ENCODE measurements at regions not wholly inside any gene's neighbourhood (a gene's known extent, or its start where the extent isn't known, plus 50 kb on each side); places are given as distances from the start of the nearest gene placed in this dataset.

- Histone ChIP-seq H4K20me1 (ENCODE audit: insufficient read depth) (no peaks in the 10 kb centered on the region), H3K4me1 (ENCODE audit: control insufficient read depth in 1 of 2, insufficient read depth in 2 of 2, low read length in 2 of 2) (no peaks in the 10 kb centered on the region), H3K79me2 (ENCODE audit: insufficient read depth, low read length) (no peaks in the 10 kb centered on the region), H3K27me3 (ENCODE audit: insufficient read depth, low read length) (peaks cover 51% of the 10 kb centered on the region), H3K9me3 (ENCODE audit: control insufficient read depth in 1 of 2, insufficient read depth in 1 of 2, low read depth in 1 of 2, low read length in 2 of 2) (no peaks in the 10 kb centered on the region), H3K4me2 (ENCODE audit: low read length) (no peak overlapping the region), H3K27ac (ENCODE audit: low read depth, low read length) (no peak overlapping the region), H3K9me2 (ENCODE audit: insufficient read depth) (no peaks in the 10 kb centered on the region), H3K36me3 (ENCODE audit: control insufficient read depth in 1 of 2, insufficient read depth in 2 of 2, low read length in 2 of 2) (no peaks in the 10 kb centered on the region), H3K9ac (ENCODE audit: low read length) (no peak overlapping the region), H2AFZ (ENCODE audit: low read depth, low read length, poor library complexity, severe bottlenecking) (no peak overlapping the region), H3K4me3 (replicated peaks in 1 of 2; ENCODE audit: low read depth in 1 of 2, low read length in 2 of 2) (no peak overlapping the region)
- POLR2A ChIA-PET, result no interaction called here
- DNase-seq (ENCODE audit: low read depth, low spot score), result no peak
- CTCF ChIA-PET, result interaction anchor here (0.8 to 2.1 kb wide), 17 partner anchors 8 to 454 kb away, joined by 3 to 15 read pairs (median 4); no protein-coding TSS in a partner anchor
- no TSS peak for BruUV-seq (replicated peaks)
- intact Hi-C loops (cut with micrococcal nuclease), result loop anchor here (1.0 to 5.0 kb wide), 3 partner anchors 85 to 250 kb away; partner anchors contain the start of gene PRKCQ
- TF ChIP-seq SIN3A (IDR thresholded peaks at IDR 0.05; ENCODE audit: low read depth) (no peak), REST (IDR thresholded peaks at IDR 0.05; ENCODE audit: low read depth) (0 out of 2 replicates have a peak, but pooled peaks have one; percentile 9)
- ATAC-seq, result no peak
- RAD21 ChIA-PET (ENCODE audit: low non-redundant PET in 1 of 2, low total read pairs in 2 of 2, uncharacterized antibody in 2 of 2, unreplicated experiment in 2 of 2), result no interaction called here
These were observed 87.1 kb upstream of the PRKCQ start for GRCh38 chr10:6667150-6667549.

- H3K4me2 ChIP-seq (ENCODE audit: low read length), result no peak overlapping the region
- H3K27ac ChIP-seq (ENCODE audit: low read depth, low read length), result no peak overlapping the region
- ATAC-seq (no peak), DNase-seq (ENCODE audit: low read depth, low spot score) (no peak)
- RAD21 ChIA-PET (ENCODE audit: low non-redundant PET in 1 of 2, low total read pairs in 2 of 2, uncharacterized antibody in 2 of 2, unreplicated experiment in 2 of 2), result no interaction called here
- H2AFZ ChIP-seq (ENCODE audit: low read depth, low read length, poor library complexity, severe bottlenecking), result no peak overlapping the region
- no peaks in the 10 kb centered on the region for H3K79me2 ChIP-seq (ENCODE audit: insufficient read depth, low read length)
- no peaks in the 10 kb centered on the region for H3K36me3 ChIP-seq (ENCODE audit: control insufficient read depth in 1 of 2, insufficient read depth in 2 of 2, low read length in 2 of 2)
- intact Hi-C loops (cut with micrococcal nuclease), result loop anchor here (5.0 kb wide), 2 partner anchors 84 to 219 kb away; partner anchors contain the start of gene PRKCQ
- peaks cover 41% of the 10 kb centered on the region for H3K27me3 ChIP-seq (ENCODE audit: insufficient read depth, low read length)
- H3K9me3 ChIP-seq (ENCODE audit: control insufficient read depth in 1 of 2, insufficient read depth in 1 of 2, low read depth in 1 of 2, low read length in 2 of 2), result no peaks in the 10 kb centered on the region
- H3K9ac ChIP-seq (ENCODE audit: low read length), result no peak overlapping the region
- no peak overlapping the region for H3K4me3 ChIP-seq (replicated peaks in 1 of 2; ENCODE audit: low read depth in 1 of 2, low read length in 2 of 2)
- CTCF ChIA-PET, result interaction anchor here (2.2 kb wide), 1 partner anchor 13 kb away, joined by 5 read pairs; no protein-coding TSS in a partner anchor
- H3K9me2 ChIP-seq (ENCODE audit: insufficient read depth), result no peaks in the 10 kb centered on the region
- no peaks in the 10 kb centered on the region; the same call in 1 of the 2 replicates for H4K20me1 ChIP-seq (ENCODE audit: insufficient read depth)
- H3K4me1 ChIP-seq (ENCODE audit: control insufficient read depth in 1 of 2, insufficient read depth in 2 of 2, low read length in 2 of 2), result no peaks in the 10 kb centered on the region
- no TSS peak for BruUV-seq (replicated peaks)
- POLR2A ChIA-PET, result no interaction called here
- TF ChIP-seq EZH2 (IDR thresholded peaks at IDR 0.05) (no peak), ZBTB33 (IDR thresholded peaks at IDR 0.05; ENCODE audit: extremely low read depth, insufficient replicate concordance, low read length) (no peak), EGR1 (IDR thresholded peaks at IDR 0.05; ENCODE audit: low read depth) (no peak), CTCF (IDR thresholded peaks at IDR 0.05 in 2 of 3, conservative IDR thresholded peaks at IDR 0.05 in 1 of 3; ENCODE audit: borderline replicate concordance in 1 of 3, insufficient read depth in 1 of 3, low read depth in 2 of 3, low read length in 2 of 3) (no peak), JUND (IDR thresholded peaks at IDR 0.05) (no peak), POLR2AphosphoS5 (IDR thresholded peaks at IDR 0.05; ENCODE audit: low read depth, low read length) (no peak), ZFX (IDR thresholded peaks at IDR 0.05) (no peak), CBX3 (IDR thresholded peaks at IDR 0.05; ENCODE audit: low read depth) (no peak), ZNF274 (IDR thresholded peaks at IDR 0.05; ENCODE audit: low read depth, low read length) (no peak), ATF3 (IDR thresholded peaks at IDR 0.05) (no peak), SRF (IDR thresholded peaks at IDR 0.05; ENCODE audit: low read depth) (no peak)
These were observed 85.8 kb upstream of the PRKCQ start for GRCh38 chr10:6665847-6666246.

Data from HCT116 (cell line).